DND-41 (cell line): ENCODE measurements at regions not wholly inside any gene's neighbourhood (a gene's known extent, or its start where the extent isn't known, plus 50 kb on each side); places are given as distances from the start of the nearest gene placed in this dataset.

Experiments used
- ATAC-seq: fragments of 200-7000 bp; cut with Tn5 transposase; 3 replicates; pipeline ENCODE4 v1.9.1; 2021; ENCODE audit warnings: low read depth; ENCODE audit not compliant: insufficient read depth
- DNase-seq: peaks from one replicate; pipeline ENCODE4 v3.0.0-alpha.2; 2020
- H2AFZ ChIP-seq: 2 replicates; pipeline ENCODE4 v1.6.0; 2012; ENCODE audit warnings: low read depth, low read length
- H3K27ac ChIP-seq: 2 replicates; pipeline ENCODE4 v1.5.1; 2012; ENCODE audit warnings: low read length, inconsistent platforms
- H3K27me3 ChIP-seq: fragments of 200-600 bp; sonication (generic); 2 replicates; pipeline ENCODE4 v1.6.0; 2012; ENCODE audit warnings: low read length, mild to moderate bottlenecking, inconsistent platforms; ENCODE audit not compliant: insufficient read depth, poor library complexity
- H3K36me3 ChIP-seq: 2 replicates; pipeline ENCODE4 v1.5.1; 2012; ENCODE audit warnings: low read length, inconsistent platforms; ENCODE audit not compliant: insufficient read depth
- H3K4me1 ChIP-seq: 2 replicates; pipeline ENCODE4 v1.5.1; 2012; ENCODE audit warnings: mild to moderate bottlenecking, low read length; ENCODE audit not compliant: insufficient read depth
- H3K4me2 ChIP-seq: 2 replicates; pipeline ENCODE4 v1.6.0; 2012; ENCODE audit warnings: mild to moderate bottlenecking, moderate library complexity, low read length, inconsistent platforms; ENCODE audit not compliant: insufficient read depth
- H3K4me3 ChIP-seq, 2 experiments: fragments of 200-600 bp in 1 of 2; shearing (Covaris generic) in 1 of 2; 2 replicates each; pipeline ENCODE4 v1.5.1; 2012 to 2016; ENCODE audit warnings: inconsistent platforms in 2 of 2, low read length in 2 of 2, mild to moderate bottlenecking in 2 of 2, low read depth in 1 of 2, moderate library complexity in 1 of 2
- H3K79me2 ChIP-seq: 2 replicates; pipeline ENCODE4 v1.6.0; 2012; ENCODE audit warnings: low read length, inconsistent platforms; ENCODE audit not compliant: insufficient read depth
- H3K9ac ChIP-seq: 2 replicates; pipeline ENCODE4 v1.6.0; 2012; ENCODE audit warnings: low read depth, mild to moderate bottlenecking, inconsistent platforms, low read length, moderate library complexity
- H3K9me3 ChIP-seq: 2 replicates; pipeline ENCODE4 v1.5.1; 2012; ENCODE audit warnings: low read length, moderate library complexity, mild to moderate bottlenecking, inconsistent platforms; ENCODE audit not compliant: insufficient read depth, severe bottlenecking
- H4K20me1 ChIP-seq: 2 replicates; pipeline ENCODE4 v1.6.0; 2012; ENCODE audit warnings: low read length; ENCODE audit not compliant: insufficient read depth
- EZH2 ChIP-seq: IDR thresholded peaks from 3 replicates; pipeline ENCODE4 v1.6.1; 2012; ENCODE audit warnings: borderline replicate concordance, low read depth, mild to moderate bottlenecking, moderate library complexity, low read length, inconsistent platforms; ENCODE audit not compliant: severe bottlenecking
- TF ChIP-seq, protein P1 (sequence below): IDR thresholded peaks from 2 replicates; pipeline ENCODE4 v1.5.1; 2012; ENCODE audit warnings: borderline replicate concordance, low read length, moderate library complexity, mild to moderate bottlenecking; ENCODE audit not compliant: poor library complexity, severe bottlenecking; ENCODE audit errors: extremely low read depth

DNA sequence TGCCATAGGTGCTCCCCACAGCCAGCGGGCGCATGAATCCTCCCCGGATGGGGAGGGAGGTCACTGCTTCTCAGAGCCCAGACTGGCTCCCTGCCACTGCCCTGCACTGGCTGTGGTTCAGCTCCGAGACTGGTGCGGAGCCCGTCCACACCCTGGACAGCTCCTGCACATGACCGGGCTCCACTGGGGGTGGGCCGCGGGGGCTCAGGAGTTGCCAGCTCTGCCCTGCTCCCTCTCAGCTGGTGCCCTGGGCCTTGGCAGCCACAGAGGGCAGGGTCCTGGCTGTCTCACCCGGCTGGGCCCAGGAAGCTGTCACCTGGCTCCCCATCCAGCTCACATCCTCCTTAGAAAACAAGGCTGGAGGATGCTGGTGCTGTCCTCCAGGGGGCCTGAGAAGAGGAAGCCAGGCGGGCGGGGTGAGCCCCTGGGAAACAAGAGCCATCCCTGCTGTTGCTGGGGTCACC, 64.9 kb upstream of the ADRA2C start:
- H2AFZ ChIP-seq = no peak overlapping the region
- H3K27me3 ChIP-seq = no peaks in the 10 kb centered on the region
- no peak for ATAC-seq
- H3K9ac ChIP-seq = no peak overlapping the region
- no peak overlapping the region for H3K4me3 ChIP-seq
- no peaks in the 10 kb centered on the region for H3K79me2 ChIP-seq
- H3K27ac ChIP-seq = no peak overlapping the region
- TF ChIP-seq EZH2 = no peak
- TF ChIP-seq, protein P1, sequence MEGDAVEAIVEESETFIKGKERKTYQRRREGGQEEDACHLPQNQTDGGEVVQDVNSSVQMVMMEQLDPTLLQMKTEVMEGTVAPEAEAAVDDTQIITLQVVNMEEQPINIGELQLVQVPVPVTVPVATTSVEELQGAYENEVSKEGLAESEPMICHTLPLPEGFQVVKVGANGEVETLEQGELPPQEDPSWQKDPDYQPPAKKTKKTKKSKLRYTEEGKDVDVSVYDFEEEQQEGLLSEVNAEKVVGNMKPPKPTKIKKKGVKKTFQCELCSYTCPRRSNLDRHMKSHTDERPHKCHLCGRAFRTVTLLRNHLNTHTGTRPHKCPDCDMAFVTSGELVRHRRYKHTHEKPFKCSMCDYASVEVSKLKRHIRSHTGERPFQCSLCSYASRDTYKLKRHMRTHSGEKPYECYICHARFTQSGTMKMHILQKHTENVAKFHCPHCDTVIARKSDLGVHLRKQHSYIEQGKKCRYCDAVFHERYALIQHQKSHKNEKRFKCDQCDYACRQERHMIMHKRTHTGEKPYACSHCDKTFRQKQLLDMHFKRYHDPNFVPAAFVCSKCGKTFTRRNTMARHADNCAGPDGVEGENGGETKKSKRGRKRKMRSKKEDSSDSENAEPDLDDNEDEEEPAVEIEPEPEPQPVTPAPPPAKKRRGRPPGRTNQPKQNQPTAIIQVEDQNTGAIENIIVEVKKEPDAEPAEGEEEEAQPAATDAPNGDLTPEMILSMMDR = no peak
- H3K4me1 ChIP-seq = no peaks in the 10 kb centered on the region
- no peak overlapping the region for H3K4me2 ChIP-seq
- H3K9me3 ChIP-seq = peaks cover 11% of the 10 kb centered on the region
- no peaks in the 10 kb centered on the region for H4K20me1 ChIP-seq
- no peak for DNase-seq
- no peaks in the 10 kb centered on the region for H3K36me3 ChIP-seq

DNA sequence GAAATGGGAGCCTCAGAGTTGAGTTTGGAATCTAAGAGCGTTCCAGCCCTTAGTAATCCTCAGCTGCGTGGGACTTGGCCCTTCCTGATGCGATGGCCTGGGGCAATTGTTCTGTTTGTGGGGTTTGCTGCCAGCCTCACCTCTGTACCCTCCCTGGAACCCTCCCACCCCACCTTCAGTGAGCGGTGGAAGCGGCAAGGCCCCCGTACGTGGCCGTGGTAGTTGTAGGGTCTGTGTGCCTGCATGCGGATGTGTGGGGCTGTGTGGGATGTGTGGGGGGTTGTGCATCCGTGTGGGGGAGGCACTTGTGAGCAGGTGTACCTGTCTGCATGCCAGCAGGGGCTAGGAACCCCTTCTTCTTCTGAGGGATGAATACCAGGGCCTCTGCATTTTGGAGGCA, 65.4 kb upstream of the ADRA2C start:
- H3K27me3 ChIP-seq = no peaks in the 10 kb centered on the region
- DNase-seq = no peak
- H3K9ac ChIP-seq = no peak overlapping the region

DNA sequence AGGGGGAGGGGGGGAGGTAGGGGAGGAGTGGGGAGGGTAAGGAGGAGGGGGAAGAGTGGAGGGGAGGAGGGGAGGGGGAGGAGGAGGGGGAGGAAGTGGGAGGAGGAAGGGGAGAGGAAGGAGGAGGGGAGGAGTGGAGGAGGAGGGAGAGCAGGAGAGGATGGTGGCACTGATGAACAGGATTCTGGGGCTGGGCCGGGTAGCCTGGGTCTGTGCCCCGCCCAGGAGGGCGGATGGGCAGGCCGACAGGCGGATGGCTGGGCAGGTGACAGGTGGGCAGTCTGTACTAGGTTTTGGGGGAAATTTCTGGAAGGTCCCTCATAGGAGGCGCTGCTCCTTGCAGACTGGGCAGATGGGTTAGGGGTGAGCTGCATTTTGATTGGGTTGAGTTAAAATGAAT, 66.0 kb upstream of the ADRA2C start:
- H3K36me3 ChIP-seq = no peaks in the 10 kb centered on the region
- no peak overlapping the region for H3K9ac ChIP-seq
- H3K27ac ChIP-seq = no peak overlapping the region
- peaks cover 11% of the 10 kb centered on the region for H3K9me3 ChIP-seq
- no peak overlapping the region for H3K4me3 ChIP-seq
- no peaks in the 10 kb centered on the region for H3K79me2 ChIP-seq
- no peaks in the 10 kb centered on the region for H3K4me1 ChIP-seq
- TF ChIP-seq, protein P1 = no peak
- TF ChIP-seq EZH2 = no peak
- H3K27me3 ChIP-seq = no peaks in the 10 kb centered on the region
- no peak overlapping the region for H2AFZ ChIP-seq
- no peak for DNase-seq
- no peak for ATAC-seq
- H3K4me2 ChIP-seq = no peak overlapping the region
- no peaks in the 10 kb centered on the region for H4K20me1 ChIP-seq

More for the DNA sequence above, 65.4 kb upstream of the ADRA2C start:
- Histone ChIP-seq H3K27ac (no peak overlapping the region), H3K36me3 (no peaks in the 10 kb centered on the region), H3K79me2 (no peaks in the 10 kb centered on the region), H4K20me1 (no peaks in the 10 kb centered on the region), H3K4me2 (no peak overlapping the region), H3K9me3 (peaks cover 11% of the 10 kb centered on the region), H3K4me1 (no peaks in the 10 kb centered on the region), H3K4me3 (no peak overlapping the region), H2AFZ (no peak overlapping the region)
- no peak for ATAC-seq
- TF ChIP-seq EZH2 = no peak
- TF ChIP-seq, protein P1 = no peak

DNA sequence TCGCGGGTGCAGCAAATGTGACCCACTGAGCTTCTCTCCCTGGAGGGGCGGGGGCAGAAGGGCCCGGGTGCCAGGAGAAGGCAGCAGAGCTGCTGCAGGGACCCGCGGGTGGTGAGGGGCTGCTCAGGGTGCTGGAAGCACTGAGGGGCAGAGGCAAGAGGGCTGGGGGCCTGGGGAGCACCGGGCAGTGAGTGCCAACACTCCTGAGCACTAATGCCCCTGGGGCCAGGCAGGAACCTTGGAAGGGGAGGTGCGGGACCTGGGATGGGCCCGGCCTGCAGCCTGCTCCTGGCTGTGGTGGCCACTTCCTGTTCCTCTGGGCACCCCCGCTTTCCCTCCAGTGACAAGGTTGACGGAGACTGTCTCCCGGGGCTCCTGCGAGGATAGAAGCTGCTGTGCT, 66.5 kb upstream of the ADRA2C start:
- Histone ChIP-seq H3K9ac (no peak overlapping the region), H3K27me3 (no peaks in the 10 kb centered on the region), H3K4me2 (no peak overlapping the region), H3K9me3 (peaks cover 11% of the 10 kb centered on the region), H4K20me1 (no peaks in the 10 kb centered on the region), H3K4me3 (no peak overlapping the region), H2AFZ (no peak overlapping the region), H3K36me3 (no peaks in the 10 kb centered on the region), H3K79me2 (no peaks in the 10 kb centered on the region), H3K4me1 (no peaks in the 10 kb centered on the region), H3K27ac (no peak overlapping the region)
- no peak for DNase-seq
- ATAC-seq = no peak
- TF ChIP-seq, protein P1 = no peak
- no peak for TF ChIP-seq EZH2
